ENCODE measurements at regions not wholly inside any gene's neighbourhood (a gene's known extent, or its start where the extent isn't known, plus 50 kb on each side); places are given as distances from the start of the nearest gene placed in this dataset.

GRCh38 chr12:91868054-91868453, 277.6 kb downstream of the BTG1 start:
- in situ Hi-C loops (cut with MboI; ENCODE audit: low sequenced_read_pairs) = no loop called here

- in situ Hi-C loops (cut with MboI; ENCODE audit: low sequenced_read_pairs) = no loop called here
Measured at GRCh38 chr12:91866566-91866965, 279.1 kb downstream of the BTG1 start.

GRCh38 chr12:91863702-91864101, 281.9 kb downstream of the BTG1 start:
- in situ Hi-C loops (cut with MboI; ENCODE audit: low sequenced_read_pairs) = no loop called here

- in situ Hi-C loops (cut with MboI; ENCODE audit: low sequenced_read_pairs) = no loop called here
Measured at GRCh38 chr12:91861554-91861953, 284.1 kb downstream of the BTG1 start.

GRCh38 chr12:91859347-91859746, 286.3 kb downstream of the BTG1 start:
- in situ Hi-C loops (cut with MboI; ENCODE audit: low sequenced_read_pairs) = no loop called here

GRCh38 chr12:91857813-91858542, 287.7 kb downstream of the BTG1 start:
- in situ Hi-C loops (cut with MboI; ENCODE audit: low sequenced_read_pairs) = no loop called here

GRCh38 chr12:91854725-91855124, 290.9 kb downstream of the BTG1 start:
- in situ Hi-C loops (cut with MboI; ENCODE audit: low sequenced_read_pairs) = no loop called here

- in situ Hi-C loops (cut with MboI; ENCODE audit: low sequenced_read_pairs) = no loop called here
Measured at GRCh38 chr12:91853350-91854127, 292.1 kb downstream of the BTG1 start.

GRCh38 chr12:91852634-91853033, 293.0 kb downstream of the BTG1 start:
- in situ Hi-C loops (cut with MboI; ENCODE audit: low sequenced_read_pairs) = no loop called here

- in situ Hi-C loops (cut with MboI; ENCODE audit: low sequenced_read_pairs) = no loop called here
Measured at GRCh38 chr12:91851741-91852477, 293.7 kb downstream of the BTG1 start.

- in situ Hi-C loops (cut with MboI; ENCODE audit: low sequenced_read_pairs) = no loop called here
Measured at GRCh38 chr12:91846466-91847055, 299.1 kb downstream of the BTG1 start.

GRCh38 chr12:91845365-91845764, 300.3 kb downstream of the BTG1 start:
- in situ Hi-C loops (cut with MboI; ENCODE audit: low sequenced_read_pairs) = no loop called here

- in situ Hi-C loops (cut with MboI; ENCODE audit: low sequenced_read_pairs) = no loop called here
Measured at GRCh38 chr12:91841822-91842221, 303.8 kb downstream of the BTG1 start.

GRCh38 chr12:91836696-91837095, 308.9 kb downstream of the BTG1 start:
- in situ Hi-C loops (cut with MboI; ENCODE audit: low sequenced_read_pairs) = no loop called here

- in situ Hi-C loops (cut with MboI; ENCODE audit: low sequenced_read_pairs) = no loop called here
Measured at GRCh38 chr12:91836264-91836663, 309.4 kb downstream of the BTG1 start.

GRCh38 chr12:91835693-91836092, 310.0 kb downstream of the BTG1 start:
- in situ Hi-C loops (cut with MboI; ENCODE audit: low sequenced_read_pairs) = no loop called here

- in situ Hi-C loops (cut with MboI; ENCODE audit: low sequenced_read_pairs) = no loop called here
Measured at GRCh38 chr12:91833780-91834359, 311.8 kb downstream of the BTG1 start.

GRCh38 chr12:91825999-91826398, 319.6 kb downstream of the BTG1 start:
- in situ Hi-C loops (cut with MboI; ENCODE audit: low sequenced_read_pairs) = no loop called here

- in situ Hi-C loops (cut with MboI; ENCODE audit: low sequenced_read_pairs) = no loop called here
Measured at GRCh38 chr12:91824991-91825390, 320.7 kb downstream of the BTG1 start.

- in situ Hi-C loops (cut with MboI; ENCODE audit: low sequenced_read_pairs) = no loop called here
Measured at GRCh38 chr12:91819132-91819447, 326.6 kb downstream of the BTG1 start.
